GM19467 (cell line): ENCODE measurements at regions not wholly inside any gene's neighbourhood (a gene's known extent, or its start where the extent isn't known, plus 50 kb on each side); places are given as distances from the start of the nearest gene placed in this dataset.
"Not testable (repeated sequence)": the region's sequence is repeated elsewhere in the genome, so short reads cannot be mapped to it uniquely, and the experiment has no call there.

Experiments
- ATAC-seq: cut with Tn5 transposase; IDR thresholded peaks from one replicate; pipeline ENCODE4 v1.9.1; 2021; ENCODE audit warnings: mild to moderate bottlenecking, moderate library complexity; ENCODE audit not compliant: unreplicated experiment

- not testable (repeated sequence) for ATAC-seq
These were observed 746.4 kb downstream of the MAT2B start for GRCh38 chr5:164251781-164252180.

- ATAC-seq, result no peak
These were observed 748.3 kb downstream of the MAT2B start for GRCh38 chr5:164253764-164254163.

GRCh38 chr5:164255598-164256213 is 750.3 kb downstream of the MAT2B start:
- no peak for ATAC-seq

GRCh38 chr5:164256351-164256750 is 750.9 kb downstream of the MAT2B start:
- no peak for ATAC-seq

- no peak for ATAC-seq
These were observed 751.5 kb downstream of the MAT2B start for GRCh38 chr5:164256954-164257353.

- ATAC-seq, result no peak
These were observed 760.1 kb downstream of the MAT2B start for GRCh38 chr5:164265566-164265965.

GRCh38 chr5:164266571-164266970 is 761.2 kb downstream of the MAT2B start:
- no peak for ATAC-seq

GRCh38 chr5:164277720-164278119 is 772.3 kb downstream of the MAT2B start:
- no peak for ATAC-seq

GRCh38 chr5:164289526-164289925 is 784.1 kb downstream of the MAT2B start:
- ATAC-seq, result no peak

GRCh38 chr5:164296603-164297080 is 791.2 kb downstream of the MAT2B start:
- no peak for ATAC-seq

- ATAC-seq, result no peak
These were observed 792.7 kb downstream of the MAT2B start for GRCh38 chr5:164298165-164298564.

GRCh38 chr5:164300295-164300694 is 794.9 kb downstream of the MAT2B start:
- no peak for ATAC-seq

- no peak for ATAC-seq
These were observed 795.7 kb downstream of the MAT2B start for GRCh38 chr5:164301136-164301535.

- no peak for ATAC-seq
These were observed 796.3 kb downstream of the MAT2B start for GRCh38 chr5:164301708-164302107.

GRCh38 chr5:164302533-164303235 is 797.3 kb downstream of the MAT2B start:
- ATAC-seq, result no peak

- no peak for ATAC-seq
These were observed 798.3 kb downstream of the MAT2B start for GRCh38 chr5:164303646-164304215.

- ATAC-seq, result no peak
These were observed 801.2 kb downstream of the MAT2B start for GRCh38 chr5:164306662-164307061.

- no peak for ATAC-seq
These were observed 807.4 kb downstream of the MAT2B start for GRCh38 chr5:164312801-164313200.

GRCh38 chr5:164317676-164318075 is 812.3 kb downstream of the MAT2B start:
- no peak for ATAC-seq

GRCh38 chr5:164319161-164319560 is 813.7 kb downstream of the MAT2B start:
- no peak for ATAC-seq

GRCh38 chr5:164324239-164324638 is 818.8 kb downstream of the MAT2B start:
- no peak for ATAC-seq

GRCh38 chr5:164326219-164326618 is 820.8 kb downstream of the MAT2B start:
- ATAC-seq, result no peak
